B cell (primary cell): ENCODE measurements at regions not wholly inside any gene's neighbourhood (a gene's known extent, or its start where the extent isn't known, plus 50 kb on each side); places are given as distances from the start of the nearest gene placed in this dataset.

ENCODE experiments used
- ATAC-seq: fragments of 200-7000 bp; cut with Tn5 transposase; one replicate; pipeline ENCODE4 v1.10.0; 2021; ENCODE audit warnings: low read depth, mild to moderate bottlenecking, moderate number of reproducible peaks, moderate library complexity
- CTCF ChIA-PET: fragments of 350-600 bp; sonication (Branson Sonifier 250); formaldehyde crosslinking; loops from one replicate; lab custom pipeline; 2021; ENCODE audit warnings: antibody characterized with exemption, inconsistent platforms; lab: Charles Lee
- POLR2A ChIA-PET: fragments of 350-600 bp; sonication (Branson Sonifier 250); formaldehyde crosslinking; loops from one replicate; lab custom pipeline; 2021; ENCODE audit warnings: antibody characterized with exemption; lab: Charles Lee
- DNase-seq: peaks from one replicate; pipeline ENCODE4 v3.0.0; 2013
- H2AFZ ChIP-seq: 2 replicates; pipeline ENCODE4 v1.6.1; 2012; ENCODE audit warnings: mild to moderate bottlenecking, low read depth, low read length; ENCODE audit not compliant: insufficient read depth, poor library complexity, severe bottlenecking
- H3K27ac ChIP-seq, 2 donors: 1 replicate in 1 of 2; 2 replicates in 1 of 2; pipeline ENCODE4 v1.5.1; 2012 to 2013; ENCODE audit warnings: low read length in 2 of 2, mild to moderate bottlenecking in 2 of 2, moderate library complexity in 1 of 2
- H3K27me3 ChIP-seq, 4 experiments: fragments of 200-600 bp in 1 of 4; sonication (generic) in 1 of 4; replicated peaks in 1 of 4; 1 replicate in 2 of 4; 2 replicates in 2 of 4; pipeline versions ENCODE4 v1.6.1 to v1.7.0; 2013 to 2016; ENCODE audit warnings: low read length in 3 of 4, mild to moderate bottlenecking in 2 of 4, mixed read lengths in 1 of 4, moderate library complexity in 1 of 4; ENCODE audit not compliant: insufficient read depth in 4 of 4, control insufficient read depth in 3 of 4; ENCODE audit errors: control extremely low read depth in 1 of 4
- H3K36me3 ChIP-seq, 2 experiments: replicated peaks in 1 of 2; 1 replicate in 1 of 2; 2 replicates in 1 of 2; pipeline versions ENCODE4 v1.6.1 to v1.7.1; 2013; ENCODE audit warnings: low read length in 1 of 2; ENCODE audit not compliant: insufficient read depth in 2 of 2, control insufficient read depth in 1 of 2; ENCODE audit errors: control extremely low read depth in 1 of 2, extremely low read depth in 1 of 2
- H3K4me1 ChIP-seq, 2 donors: fragments of 200-600 bp in 1 of 2; sonication (generic) in 1 of 2; 1 replicate in 1 of 2; 2 replicates in 1 of 2; pipeline versions ENCODE4 v1.5.1 to v1.6.1; 2013 to 2017; ENCODE audit warnings: low read length in 2 of 2; ENCODE audit not compliant: control insufficient read depth in 2 of 2, insufficient read depth in 2 of 2
- H3K4me2 ChIP-seq: replicated peaks from 2 replicates; pipeline ENCODE3; 2012; ENCODE audit warnings: mild to moderate bottlenecking, low read depth, low read length; ENCODE audit not compliant: poor library complexity, severe bottlenecking
- H3K4me3 ChIP-seq, 5 experiments: fragments of 200-600 bp in 1 of 5; sonication (generic) in 1 of 5; 1 replicate in 3 of 5; 2 replicates in 2 of 5; pipeline versions ENCODE4 v1.5.1 to v1.7.0; 2011 to 2016; ENCODE audit warnings: low read length in 4 of 5, mild to moderate bottlenecking in 4 of 5, low read depth in 2 of 5, control low read depth in 1 of 5, moderate library complexity in 1 of 5; ENCODE audit not compliant: insufficient read depth in 1 of 5; ENCODE audit errors: control extremely low read depth in 1 of 5, extremely low read depth in 1 of 5
- H3K79me2 ChIP-seq: fragments of 200-600 bp; sonication (generic); one replicate; pipeline ENCODE4 v1.6.0; 2016; ENCODE audit warnings: low read length; ENCODE audit not compliant: control insufficient read depth, insufficient read depth
- H3K9ac ChIP-seq: fragments of 200-600 bp; sonication (generic); 2 replicates; pipeline ENCODE4 v1.6.1; 2017; ENCODE audit warnings: mild to moderate bottlenecking, low read length, moderate library complexity
- H3K9me3 ChIP-seq, 3 donors: one replicate each; pipeline versions ENCODE4 v1.6.1 to v1.7.1; 2013; ENCODE audit warnings: low read length in 2 of 3; ENCODE audit not compliant: control insufficient read depth in 2 of 3, insufficient read depth in 1 of 3; ENCODE audit errors: control extremely low read depth in 1 of 3
- H4K20me1 ChIP-seq: 2 replicates; pipeline ENCODE4 v1.6.0; 2012; ENCODE audit warnings: mild to moderate bottlenecking, low read length; ENCODE audit not compliant: insufficient read depth, control insufficient read depth, poor library complexity, severe bottlenecking
- H3K27ac Mint-ChIP-seq: one replicate; pipeline ENCODE4 v1.8.0; 2021; ENCODE audit warnings: mixed read lengths
- H3K27me3 Mint-ChIP-seq: one replicate; pipeline ENCODE4 v1.8.0; 2021; ENCODE audit warnings: mixed read lengths
- H3K4me1 Mint-ChIP-seq: one replicate; pipeline ENCODE4 v1.8.0; 2021; ENCODE audit warnings: mixed read lengths
- H3K4me3 Mint-ChIP-seq: one replicate; pipeline ENCODE4 v1.8.0; 2021; ENCODE audit warnings: mixed read lengths
- H3K9me3 Mint-ChIP-seq: one replicate; pipeline ENCODE4 v1.8.0; 2022; ENCODE audit warnings: mixed read lengths; ENCODE audit not compliant: insufficient read depth
- EZH2 ChIP-seq: IDR thresholded peaks from 2 replicates; pipeline ENCODE4 v1.6.1; 2012; ENCODE audit warnings: borderline replicate concordance, low read depth, mild to moderate bottlenecking, moderate library complexity, low read length; ENCODE audit not compliant: insufficient read depth, poor library complexity, severe bottlenecking
- WGBS: methylation state at CpG from one replicate; pipeline ENCODE4 v1.1.5; 2013; ENCODE audit warnings: missing lambda C conversion rate; ENCODE audit not compliant: insufficient coverage; 5-methylcytosine and 5-hydroxymethylcytosine counted together
- intact Hi-C: fragments of 100-400 bp; cut with micrococcal nuclease; formaldehyde crosslinking; loops from one replicate; pipeline ENCODE4 v1.10.0; 2022
- TF ChIP-seq, protein P1 (sequence below): fragments of 200-600 bp; IDR thresholded peaks from one replicate; pipeline ENCODE4 v1.8.0; 2022; ENCODE audit warnings: antibody characterized with exemption, mild to moderate bottlenecking

- H3K27me3 ChIP-seq, result no peaks in the 10 kb centered on the region
- DNase-seq (no peak), ATAC-seq (no peak)
- Mint-ChIP-seq H3K4me1 (no peaks in the 10 kb centered on the region), H3K4me3 (no peak overlapping the region), H3K27ac (no peak overlapping the region), H3K9me3 (no peaks in the 10 kb centered on the region), H3K27me3 (no peaks in the 10 kb centered on the region)
- H3K9me3 ChIP-seq, result peaks cover 0 to 2% (median 0%) of the 10 kb centered on the region in 3 donors
- H3K4me1 ChIP-seq, result no peaks in the 10 kb centered on the region
- 95% methylated on average over 10 of the region's 15 CpGs for WGBS
- no peak overlapping the region for H3K4me3 ChIP-seq
- no peaks in the 10 kb centered on the region for H3K79me2 ChIP-seq
- no peak overlapping the region for H2AFZ ChIP-seq
- ChIA-PET CTCF (interaction anchor here (1.0 kb wide), 1 partner anchor 150 kb away, joined by 4 read pairs; no protein-coding TSS in a partner anchor), POLR2A (no interaction called here)
- TF ChIP-seq, protein P1, sequence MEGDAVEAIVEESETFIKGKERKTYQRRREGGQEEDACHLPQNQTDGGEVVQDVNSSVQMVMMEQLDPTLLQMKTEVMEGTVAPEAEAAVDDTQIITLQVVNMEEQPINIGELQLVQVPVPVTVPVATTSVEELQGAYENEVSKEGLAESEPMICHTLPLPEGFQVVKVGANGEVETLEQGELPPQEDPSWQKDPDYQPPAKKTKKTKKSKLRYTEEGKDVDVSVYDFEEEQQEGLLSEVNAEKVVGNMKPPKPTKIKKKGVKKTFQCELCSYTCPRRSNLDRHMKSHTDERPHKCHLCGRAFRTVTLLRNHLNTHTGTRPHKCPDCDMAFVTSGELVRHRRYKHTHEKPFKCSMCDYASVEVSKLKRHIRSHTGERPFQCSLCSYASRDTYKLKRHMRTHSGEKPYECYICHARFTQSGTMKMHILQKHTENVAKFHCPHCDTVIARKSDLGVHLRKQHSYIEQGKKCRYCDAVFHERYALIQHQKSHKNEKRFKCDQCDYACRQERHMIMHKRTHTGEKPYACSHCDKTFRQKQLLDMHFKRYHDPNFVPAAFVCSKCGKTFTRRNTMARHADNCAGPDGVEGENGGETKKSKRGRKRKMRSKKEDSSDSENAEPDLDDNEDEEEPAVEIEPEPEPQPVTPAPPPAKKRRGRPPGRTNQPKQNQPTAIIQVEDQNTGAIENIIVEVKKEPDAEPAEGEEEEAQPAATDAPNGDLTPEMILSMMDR, result no peak
- no peak for TF ChIP-seq EZH2
- no peak overlapping the region for H3K4me2 ChIP-seq
- intact Hi-C loops, result no loop called here
- H3K27ac ChIP-seq, result no peak overlapping the region
- no peaks in the 10 kb centered on the region for H3K36me3 ChIP-seq
- H4K20me1 ChIP-seq, result no peaks in the 10 kb centered on the region
- H3K9ac ChIP-seq, result no peak overlapping the region
These were observed 147.3 kb downstream of the ZFP36L2 start for GRCh38 chr2:43078781-43079755.

DNA sequence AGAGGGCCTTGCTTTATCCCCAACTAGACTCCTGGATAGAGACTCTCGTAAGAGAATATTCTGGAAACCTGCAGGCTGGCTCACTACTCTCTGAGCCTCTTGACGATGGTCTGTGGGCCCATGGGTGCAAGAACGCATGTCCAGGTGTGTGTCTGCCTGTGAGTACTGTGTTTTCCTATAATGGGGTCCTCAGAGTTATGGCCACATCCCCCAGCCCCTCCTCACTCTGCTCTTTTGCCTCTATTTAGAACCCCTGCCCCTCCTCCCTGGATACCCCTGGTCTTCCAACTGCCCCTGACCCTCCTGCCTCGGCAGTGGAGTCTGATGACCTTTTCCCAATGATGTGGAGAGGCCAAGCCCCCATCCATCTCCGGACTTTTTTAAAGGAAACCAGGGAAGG lies 148.1 kb downstream of the ZFP36L2 start:
- POLR2A ChIA-PET, result no interaction called here
- Histone ChIP-seq H3K4me3 (no peak overlapping the region), H3K36me3 (no peaks in the 10 kb centered on the region), H3K9me3 (peaks cover 0 to 2% (median 0%) of the 10 kb centered on the region in 3 donors), H3K4me1 (no peaks in the 10 kb centered on the region), H3K9ac (no peak overlapping the region), H3K27me3 (no peaks in the 10 kb centered on the region), H3K79me2 (no peaks in the 10 kb centered on the region), H3K4me2 (no peak overlapping the region), H4K20me1 (no peaks in the 10 kb centered on the region), H3K27ac (no peak overlapping the region), H2AFZ (no peak overlapping the region)
- ATAC-seq (no peak), DNase-seq (no peak)
- H3K9me3 Mint-ChIP-seq, result no peaks in the 10 kb centered on the region
- WGBS, result 94% methylated on average over 3 of the region's 5 CpGs
- intact Hi-C loops, result no loop called here
- no peak for TF ChIP-seq EZH2
- TF ChIP-seq, protein P1, result no peak
- no peak overlapping the region for H3K4me3 Mint-ChIP-seq
- no peaks in the 10 kb centered on the region for H3K4me1 Mint-ChIP-seq
- no peak overlapping the region for H3K27ac Mint-ChIP-seq
- no peaks in the 10 kb centered on the region for H3K27me3 Mint-ChIP-seq
- CTCF ChIA-PET, result no interaction called here
